HG03139 (cell line): ENCODE measurements at regions not wholly inside any gene's neighbourhood (a gene's known extent, or its start where the extent isn't known, plus 50 kb on each side); places are given as distances from the start of the nearest gene placed in this dataset.

Source experiments
- ATAC-seq: cut with Tn5 transposase; IDR thresholded peaks from one replicate; pipeline ENCODE4 v1.9.1; 2021; ENCODE audit not compliant: unreplicated experiment

DNA sequence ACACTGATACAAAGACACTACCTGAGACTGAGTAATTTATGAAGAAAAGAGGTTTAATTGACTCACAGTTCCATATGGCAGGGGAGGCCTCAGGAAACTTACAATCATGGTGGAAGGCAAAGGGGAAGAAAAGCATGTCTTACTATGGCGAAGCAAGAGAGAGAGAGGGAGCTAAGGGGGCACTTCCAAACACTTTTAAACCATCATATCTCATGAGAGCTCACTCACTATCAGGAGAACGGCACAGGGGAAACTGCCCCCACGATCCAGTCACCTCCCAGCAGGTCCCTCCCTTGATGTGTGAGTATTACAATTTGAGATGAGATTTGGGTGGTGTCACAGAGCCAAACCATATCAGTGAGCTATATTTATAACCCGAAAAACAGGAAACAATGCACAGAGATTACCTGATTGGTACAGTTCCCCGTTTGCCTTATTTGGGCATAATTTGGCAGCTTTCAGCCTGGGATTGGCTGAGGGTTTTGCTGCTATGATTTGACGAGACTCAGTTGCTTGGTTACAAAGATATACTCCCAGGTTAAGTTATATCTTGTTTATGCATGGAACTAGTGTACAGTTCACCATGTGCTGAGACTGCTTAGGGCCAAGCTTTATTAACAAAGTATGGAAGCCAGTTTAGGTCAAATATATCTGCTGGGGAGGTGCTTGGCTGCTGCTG, 184.2 kb downstream of the NR2F2 start:
- no peak for ATAC-seq

- no peak for ATAC-seq
These were observed 184.9 kb downstream of the NR2F2 start for GRCh38 chr15:96515371-96515770.

- no peak for ATAC-seq
These were observed 190.9 kb downstream of the NR2F2 start for GRCh38 chr15:96521386-96521785.

GRCh38 chr15:96524676-96525417, 194.3 kb downstream of the NR2F2 start:
- no peak for ATAC-seq

DNA sequence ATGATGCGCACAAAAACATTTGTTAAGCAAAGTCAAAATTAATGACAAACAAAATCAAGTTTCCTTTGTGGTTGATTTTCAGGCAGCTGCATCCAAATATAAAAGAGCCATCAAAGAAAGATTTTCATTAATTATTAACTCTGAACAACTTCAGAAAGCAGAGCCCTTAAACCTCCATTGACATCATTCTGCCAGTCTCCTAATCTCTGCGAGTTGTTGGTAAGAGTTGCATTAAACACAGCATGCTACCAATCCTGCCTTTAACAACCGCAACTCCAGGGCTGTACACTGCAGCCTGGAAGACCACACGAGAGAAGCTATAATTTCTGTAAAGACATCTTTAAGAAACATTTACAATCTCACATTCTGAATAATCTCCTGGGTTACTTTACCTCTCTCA, 204.6 kb downstream of the NR2F2 start:
- ATAC-seq = no peak

DNA sequence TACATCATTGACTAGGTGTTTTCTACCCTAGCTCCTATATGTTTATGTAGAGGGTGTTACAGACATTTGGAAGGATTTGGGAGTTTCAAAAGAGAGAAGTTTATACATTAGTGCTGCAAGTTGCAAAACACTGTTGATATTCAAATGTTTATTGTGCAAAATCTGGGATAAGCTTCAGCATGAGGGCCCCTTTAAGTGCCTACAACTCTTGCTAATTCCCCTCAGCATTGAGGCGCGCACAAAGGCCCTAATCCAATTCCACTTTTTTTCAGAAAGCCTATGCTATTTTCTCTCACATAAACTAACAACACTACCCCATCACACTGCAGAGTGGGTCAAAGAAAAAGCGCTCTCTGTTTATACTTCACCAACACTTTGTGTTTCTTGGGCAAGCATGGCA, 208.0 kb downstream of the NR2F2 start:
- no peak for ATAC-seq

DNA sequence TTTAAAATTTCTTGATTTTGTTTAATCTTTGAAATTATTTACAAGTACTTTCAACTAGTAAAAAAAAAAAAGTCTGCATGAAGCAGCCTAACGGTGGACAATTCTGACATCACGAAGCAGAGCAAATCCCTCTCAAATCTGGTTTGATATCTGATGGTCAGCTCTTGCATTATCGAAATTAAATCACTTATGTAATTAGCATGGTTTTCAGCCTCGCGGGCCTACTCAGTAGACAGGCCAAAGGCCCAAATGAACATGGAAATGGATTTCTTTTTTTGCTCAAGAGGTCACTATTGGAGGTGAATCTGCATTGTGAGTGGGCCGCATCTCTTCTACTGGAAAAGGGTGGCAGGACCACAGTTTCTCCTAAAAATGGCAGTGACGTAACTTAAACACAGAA, 209.8 kb downstream of the NR2F2 start:
- no peak for ATAC-seq

DNA sequence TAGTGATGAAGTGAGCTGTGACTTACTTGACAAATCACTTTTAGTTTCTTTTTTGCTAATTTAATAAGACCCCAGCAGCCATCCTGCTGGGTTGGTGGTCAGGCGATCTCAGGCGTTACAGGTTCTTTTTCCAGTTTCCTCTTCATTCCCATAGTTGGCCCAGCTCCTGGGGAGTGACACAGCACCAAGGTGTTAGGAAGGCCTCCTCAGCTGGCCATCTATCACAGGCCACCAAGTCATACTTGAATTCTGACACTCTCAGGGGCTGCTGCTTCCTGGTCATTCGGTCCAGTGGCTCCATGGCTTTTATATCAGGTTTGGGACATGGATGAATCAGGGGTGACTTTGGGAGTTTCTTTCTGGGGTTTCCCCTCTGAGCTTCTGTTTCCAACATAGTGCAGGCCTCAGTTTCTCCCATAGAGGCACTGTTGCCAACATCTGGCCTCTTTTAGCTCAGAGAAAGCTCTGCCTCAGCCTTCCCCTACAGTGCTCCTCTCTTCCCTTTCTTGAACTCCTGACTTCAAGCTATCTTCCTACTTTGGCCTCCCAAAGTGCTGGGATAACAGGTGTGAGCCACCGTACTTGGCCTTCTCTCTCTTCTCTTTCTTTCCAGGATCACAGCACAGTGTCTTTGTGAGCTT, 211.8 kb downstream of the NR2F2 start:
- no peak for ATAC-seq

DNA sequence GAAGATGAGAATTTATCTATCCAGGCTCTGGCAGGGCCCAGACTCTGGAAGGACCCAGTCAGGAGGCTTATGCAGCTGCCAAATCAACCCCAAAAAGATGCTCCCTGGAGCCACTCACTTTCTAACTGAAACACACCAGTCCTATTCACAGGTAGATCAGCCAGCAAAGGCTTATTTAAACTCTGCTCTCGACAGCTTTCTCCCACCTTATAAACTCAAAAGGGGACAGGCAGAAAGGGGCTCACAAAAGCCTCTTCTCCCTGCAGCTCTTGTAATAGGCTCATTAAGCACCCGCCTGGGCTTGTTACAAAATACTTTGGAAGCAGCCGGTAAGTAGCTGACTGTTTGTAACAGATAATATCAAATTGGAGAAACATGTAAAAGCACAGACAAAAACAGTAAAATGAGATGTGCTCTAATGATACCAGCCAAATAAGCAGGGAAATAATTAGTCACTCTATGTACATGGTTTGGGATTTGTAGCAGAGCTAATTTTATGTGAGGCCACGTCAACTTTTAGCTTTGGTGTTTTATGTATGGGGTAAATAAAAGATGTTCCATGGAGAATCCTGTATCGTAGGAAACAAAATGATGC, 213.8 kb downstream of the NR2F2 start:
- no peak for ATAC-seq

- no peak for ATAC-seq
These were observed 218.6 kb downstream of the NR2F2 start for GRCh38 chr15:96549136-96549535.

DNA sequence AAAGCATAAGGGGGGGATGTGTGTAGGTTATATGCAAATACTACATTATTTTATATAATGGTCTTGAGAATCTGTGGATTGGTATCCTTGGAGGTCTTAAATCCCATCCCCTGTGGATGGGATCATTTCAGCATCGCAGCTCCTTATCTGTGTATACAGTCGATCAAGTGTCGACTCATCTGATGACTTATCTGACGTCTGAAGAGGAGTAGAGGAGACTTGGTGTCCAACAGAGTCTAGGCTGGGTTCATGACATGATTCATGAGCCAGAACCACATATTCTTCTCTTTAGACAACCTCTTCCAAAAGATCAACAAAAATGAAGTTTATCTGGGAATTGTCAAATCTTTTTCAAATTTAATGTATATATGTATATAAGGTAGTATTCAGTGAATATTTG, 220.7 kb downstream of the NR2F2 start:
- no peak for ATAC-seq

DNA sequence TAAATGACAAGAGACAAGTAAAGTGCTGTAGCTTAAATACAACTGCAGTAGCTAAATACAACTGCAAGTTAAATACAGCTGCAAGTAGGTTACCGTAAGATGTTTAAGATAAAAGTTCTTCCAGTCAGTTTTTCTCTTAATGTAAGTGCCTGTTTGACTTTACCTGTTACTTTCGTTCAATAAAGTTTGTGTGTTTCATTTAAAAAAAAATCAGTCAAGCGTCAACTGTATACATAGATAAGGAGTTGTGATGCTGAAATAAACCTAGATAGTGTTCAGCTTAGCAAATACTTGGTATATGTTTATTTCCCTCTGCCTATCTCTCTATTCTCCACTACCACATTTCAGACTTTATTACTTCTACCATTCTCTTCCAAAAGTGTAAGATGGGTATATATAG, 221.2 kb downstream of the NR2F2 start:
- ATAC-seq = no peak

DNA sequence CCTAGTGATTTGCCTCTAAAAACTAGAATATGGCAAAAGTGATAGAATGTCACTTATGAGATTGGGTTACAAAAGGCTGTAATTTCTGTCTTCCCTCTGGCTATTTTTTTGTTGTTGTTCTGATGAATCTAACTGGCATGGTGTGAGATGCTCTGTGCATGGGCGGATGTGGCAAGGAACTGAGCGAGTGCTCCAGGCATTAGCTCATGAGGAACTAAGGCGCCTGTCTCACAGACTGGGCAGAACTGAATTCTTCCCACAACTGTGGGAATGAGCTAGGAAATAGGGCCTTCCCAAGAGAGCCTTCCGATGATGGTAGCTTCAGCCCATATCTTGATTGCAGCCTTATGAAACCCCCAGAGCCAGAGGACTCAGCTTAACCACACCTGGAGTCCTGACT, 222.5 kb downstream of the NR2F2 start:
- no peak for ATAC-seq

DNA sequence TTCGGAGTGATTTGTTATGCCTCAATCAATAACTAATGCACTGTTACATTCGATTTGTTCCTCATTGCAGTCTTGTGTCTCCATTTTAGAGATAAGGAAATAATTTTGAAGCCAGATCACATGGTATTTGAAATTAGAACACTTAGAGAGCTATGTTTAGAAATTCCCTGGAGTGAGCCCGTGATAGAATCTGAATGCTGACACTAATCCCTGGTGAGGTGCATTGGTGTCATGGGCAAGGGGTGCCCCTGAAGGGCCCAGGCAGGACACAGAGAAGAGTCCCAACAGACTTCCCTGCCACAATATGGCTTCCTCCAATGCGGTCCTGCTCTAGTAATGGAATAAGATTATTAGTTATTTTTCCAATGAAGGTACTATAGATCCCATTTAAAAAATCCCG, 223.0 kb downstream of the NR2F2 start:
- no peak for ATAC-seq

DNA sequence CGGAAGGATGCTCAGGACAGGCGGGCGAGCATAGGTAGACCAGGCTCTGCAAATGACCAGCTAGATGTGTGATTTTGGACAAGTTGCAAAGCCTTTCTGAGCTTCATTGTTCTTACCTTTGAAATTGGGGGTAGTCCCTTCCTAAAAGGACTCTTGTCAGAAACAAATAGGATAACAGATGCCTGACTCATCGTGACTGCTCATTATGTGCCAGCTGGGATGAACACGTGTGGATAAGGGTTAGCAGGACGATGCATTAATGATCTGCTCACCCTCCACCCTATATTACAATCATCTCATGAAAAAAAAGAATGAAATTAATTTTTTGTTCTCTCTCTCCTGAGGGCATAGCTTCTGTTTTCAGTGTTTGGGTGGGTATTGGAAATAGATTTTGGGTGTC, 223.4 kb downstream of the NR2F2 start:
- no peak for ATAC-seq

DNA sequence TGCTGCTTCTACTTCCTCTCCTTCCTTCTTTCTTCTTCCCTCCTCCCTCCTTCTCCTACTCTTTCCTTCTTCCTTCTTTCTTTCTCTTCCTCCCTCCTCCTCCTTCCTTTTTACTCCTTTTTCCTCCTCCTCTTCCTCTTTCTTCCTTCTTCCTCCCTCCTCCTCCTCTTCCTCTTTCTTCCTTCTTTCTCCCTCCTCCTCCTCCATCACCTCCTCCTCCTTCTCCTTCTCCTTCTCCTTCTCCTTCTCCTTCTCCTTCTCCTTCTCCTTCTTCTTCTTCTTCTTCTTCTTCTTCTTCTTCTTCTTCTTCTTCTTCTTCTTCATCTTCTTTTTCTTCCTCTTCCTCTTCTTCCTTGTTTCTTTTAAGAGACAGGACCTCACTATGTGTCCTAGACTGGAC, 224.0 kb downstream of the NR2F2 start:
- ATAC-seq = no peak

DNA sequence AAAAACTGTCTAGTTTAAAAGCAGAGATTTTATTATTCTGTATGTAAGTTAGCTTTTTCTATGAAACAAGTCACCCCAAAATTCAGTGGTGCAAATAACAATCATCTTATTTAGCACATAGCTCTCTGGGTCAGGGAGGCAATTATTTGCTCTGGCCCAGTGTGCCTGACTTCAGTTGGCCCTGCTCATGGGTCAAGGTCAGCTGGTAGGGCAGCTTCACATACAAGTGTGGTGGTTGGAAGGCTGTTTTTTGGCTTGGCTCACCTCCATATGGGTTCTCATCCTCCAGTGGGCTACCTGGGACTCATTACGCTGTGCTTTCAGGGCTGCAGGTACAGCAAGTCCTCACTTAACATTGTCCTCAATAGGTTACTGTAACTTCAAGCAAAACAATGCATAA, 228.6 kb downstream of the NR2F2 start:
- ATAC-seq = no peak

DNA sequence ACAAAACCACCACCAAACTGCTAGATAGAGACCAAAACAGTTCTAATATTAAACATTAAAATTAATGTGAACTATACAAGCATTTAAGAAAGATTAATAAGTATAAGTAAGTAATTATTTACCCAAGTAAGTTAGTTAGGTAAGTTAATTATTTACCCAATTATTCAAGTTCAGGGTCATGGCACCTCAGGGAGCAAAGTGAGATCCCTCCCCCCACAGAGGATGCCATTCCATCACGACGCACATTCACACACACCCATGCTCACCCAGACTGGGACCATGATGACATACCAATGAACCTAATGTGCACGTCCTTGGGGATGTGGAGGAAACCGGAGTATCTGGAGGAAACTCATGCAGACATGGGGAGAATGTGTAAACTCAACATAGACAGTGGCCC, 229.1 kb downstream of the NR2F2 start:
- ATAC-seq = no peak

DNA sequence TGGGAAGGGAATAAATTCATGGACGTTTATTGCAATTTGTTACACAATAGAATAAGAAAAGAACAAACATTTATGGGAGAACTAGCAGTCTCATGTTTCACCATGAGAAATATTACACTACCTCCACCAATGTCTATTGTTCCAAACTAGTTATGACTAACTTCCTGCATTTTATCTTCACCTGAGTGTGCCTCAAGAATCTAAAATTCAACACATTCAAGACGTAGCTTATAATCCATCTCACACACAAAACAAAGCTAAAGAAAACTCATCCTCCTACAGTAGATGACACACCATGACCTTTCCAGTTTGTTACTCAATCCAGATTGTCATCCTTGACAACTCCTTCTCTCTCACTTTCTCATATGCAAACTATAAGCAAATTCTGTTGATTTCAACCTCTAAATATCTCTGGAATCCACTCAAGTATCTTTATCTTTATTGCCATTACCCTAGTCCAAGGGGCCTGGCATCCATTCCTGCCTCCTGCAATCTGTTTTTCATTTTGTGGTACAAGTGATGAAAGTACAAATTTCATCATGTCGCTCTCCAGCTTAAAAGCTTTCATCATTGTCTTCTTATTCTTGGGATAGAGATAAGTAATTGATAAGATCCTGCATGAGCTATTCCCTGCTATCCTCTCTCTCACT, 229.9 kb downstream of the NR2F2 start:
- ATAC-seq = no peak

DNA sequence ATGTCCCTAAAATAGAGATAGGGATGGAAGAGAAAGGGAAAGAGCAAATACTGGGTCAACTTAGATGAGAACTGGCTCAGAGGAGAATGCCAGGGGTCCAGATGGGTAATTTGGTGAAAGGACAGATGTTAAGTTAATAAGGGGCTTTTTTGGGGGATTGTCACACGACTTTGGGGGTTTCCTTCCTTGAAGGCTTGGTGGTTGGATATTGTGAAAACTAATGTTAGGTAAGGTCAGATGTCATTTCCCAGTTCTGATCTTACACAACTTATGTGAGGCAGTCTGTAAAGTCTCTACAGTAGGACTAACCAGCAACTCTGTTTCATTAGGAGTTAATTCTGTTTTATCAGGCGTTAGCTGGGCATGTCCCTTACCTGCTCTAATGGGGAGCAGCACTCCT, 231.1 kb downstream of the NR2F2 start:
- ATAC-seq = no peak

GRCh38 chr15:96564546-96564945, 234.0 kb downstream of the NR2F2 start:
- ATAC-seq = no peak
